ENCODE measurements at regions not wholly inside any gene's neighbourhood (a gene's known extent, or its start where the extent isn't known, plus 50 kb on each side); places are given as distances from the start of the nearest gene placed in this dataset.

DNA sequence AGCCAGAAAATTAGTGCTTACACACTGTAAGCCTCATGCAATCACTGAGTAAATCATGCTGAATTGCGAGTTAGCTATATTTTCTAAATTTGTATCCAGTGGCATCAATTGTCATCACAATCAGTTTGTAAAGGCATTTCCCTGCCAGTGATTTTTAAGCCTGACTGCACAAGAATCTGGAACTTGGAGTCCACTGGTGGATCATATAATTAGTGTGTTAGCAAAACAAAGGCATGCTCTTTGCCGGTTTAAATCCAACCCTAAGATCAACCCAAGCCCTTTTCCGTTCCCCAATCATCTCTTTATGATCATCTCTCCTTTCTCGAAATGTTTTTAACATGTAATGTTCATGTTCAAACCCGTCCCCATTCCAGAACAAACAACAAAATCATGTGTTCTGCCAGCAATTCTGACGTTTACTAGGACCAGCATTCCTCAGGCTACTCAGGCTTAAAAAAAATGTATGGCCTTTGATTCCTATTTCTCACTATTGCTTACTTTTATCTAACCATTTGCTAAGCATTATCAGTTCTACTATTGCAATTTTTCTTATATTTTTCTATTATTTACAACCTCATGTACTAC lies 649.2 kb downstream of the SORCS1 start:
- no TSS peak for BruUV-seq (replicated peaks)
- DNase-seq: no peak

More for the DNA sequence above, 649.2 kb downstream of the SORCS1 start:
- intact Hi-C loops (cut with micrococcal nuclease) (no loop called here), in situ Hi-C loops (cut with MboI; ENCODE audit: low sequenced_read_pairs) (no loop called here), dilution Hi-C loops (cut with HindIII; ENCODE audit: low sequenced_read_pairs, unreplicated experiment) (no loop called here)
- Histone ChIP-seq H2BK15ac (ENCODE audit: low read depth, low read length) (no peak overlapping the region), H3K4me3 (ENCODE audit: insufficient read depth, low read depth, low read length) (no peak overlapping the region), H3K27me3 (ENCODE audit: control insufficient read depth, insufficient read depth, low read length) (no peaks in the 10 kb centered on the region), H3K79me1 (ENCODE audit: low read depth in 1 of 2, low read length in 2 of 2) (no peaks in the 10 kb centered on the region), H3K9ac (ENCODE audit: low read depth, low read length) (no peak overlapping the region), H2BK20ac (ENCODE audit: low read depth, low read length) (no peak overlapping the region), H4K5ac (ENCODE audit: low read depth, low read length) (no peak overlapping the region), H2AK9ac (replicated peaks; ENCODE audit: low read depth, low read length, poor library complexity) (no peak overlapping the region), H3K4me2 (ENCODE audit: low read depth, low read length) (no peak overlapping the region), H2BK120ac (ENCODE audit: low read depth, low read length) (no peak overlapping the region), H3K4me1 (ENCODE audit: control insufficient read depth, insufficient read depth, low read length) (no peaks in the 10 kb centered on the region), H2AK5ac (ENCODE audit: low read depth, low read length) (no peak overlapping the region), H3K9me1 (ENCODE audit: insufficient read depth, low read length) (no peaks in the 10 kb centered on the region), H2AFZ (replicated peaks; ENCODE audit: low read length, poor library complexity) (no peak overlapping the region), H3K9me3 (ENCODE audit: control insufficient read depth, insufficient read depth, low read length) (no peaks in the 10 kb centered on the region; the same call in 1 of the 2 replicates), H2BK5ac (ENCODE audit: low read depth, low read length, poor library complexity, severe bottlenecking) (no peak overlapping the region), H3K18ac (ENCODE audit: low read depth, low read length) (no peak overlapping the region), H3K56ac (ENCODE audit: extremely low read depth, insufficient read depth, low read length) (no peak overlapping the region), H3K4ac (ENCODE audit: low read depth, low read length) (no peak overlapping the region), H4K8ac (ENCODE audit: low read depth in 2 of 2, low read length in 2 of 2) (no peak overlapping the region), H3K27ac (ENCODE audit: insufficient read depth, low read length) (no peak overlapping the region), H3K36me3 (ENCODE audit: control insufficient read depth, insufficient read depth, low read length) (no peaks in the 10 kb centered on the region), H4K20me1 (ENCODE audit: insufficient read depth, low read length) (no peaks in the 10 kb centered on the region), H3K14ac (replicated peaks; ENCODE audit: low read depth, low read length) (no peak overlapping the region), H4K91ac (ENCODE audit: insufficient read depth, low read depth, low read length) (no peak overlapping the region), H3K23ac (ENCODE audit: low read depth, low read length) (no peak overlapping the region)
- POLR2A ChIA-PET (ENCODE audit: unreplicated experiment): no interaction called here
- no peak for TF ChIP-seq RFX5 (IDR thresholded peaks at IDR 0.05; ENCODE audit: low read depth, low read length)
- no peak for TF ChIP-seq MAZ (IDR thresholded peaks at IDR 0.05; ENCODE audit: borderline replicate concordance, low read depth, low read length)
- TF ChIP-seq FOS (IDR thresholded peaks at IDR 0.05; ENCODE audit: low read depth, low read length): no peak
- TF ChIP-seq POLR2A (IDR thresholded peaks at IDR 0.05; ENCODE audit: low read depth, low read length): no peak
- TF ChIP-seq BHLHE40 (IDR thresholded peaks at IDR 0.05; ENCODE audit: low read depth, low read length): no peak
- TF ChIP-seq NFE2L2 (IDR thresholded peaks at IDR 0.05; ENCODE audit: low read depth, low read length): no peak
- TF ChIP-seq MXI1 (IDR thresholded peaks at IDR 0.05; ENCODE audit: borderline replicate concordance, low read depth, low read length): no peak
- no peak for TF ChIP-seq SMC3 (IDR thresholded peaks at IDR 0.05; ENCODE audit: low read depth, low read length)
- no peak for TF ChIP-seq CEBPB (IDR thresholded peaks at IDR 0.05; ENCODE audit: low read depth, low read length)
- no peak for TF ChIP-seq ELK1 (IDR thresholded peaks at IDR 0.05; ENCODE audit: borderline replicate concordance, low read depth, low read length)
- TF ChIP-seq, protein P1, sequence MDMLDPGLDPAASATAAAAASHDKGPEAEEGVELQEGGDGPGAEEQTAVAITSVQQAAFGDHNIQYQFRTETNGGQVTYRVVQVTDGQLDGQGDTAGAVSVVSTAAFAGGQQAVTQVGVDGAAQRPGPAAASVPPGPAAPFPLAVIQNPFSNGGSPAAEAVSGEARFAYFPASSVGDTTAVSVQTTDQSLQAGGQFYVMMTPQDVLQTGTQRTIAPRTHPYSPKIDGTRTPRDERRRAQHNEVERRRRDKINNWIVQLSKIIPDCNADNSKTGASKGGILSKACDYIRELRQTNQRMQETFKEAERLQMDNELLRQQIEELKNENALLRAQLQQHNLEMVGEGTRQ (IDR thresholded peaks at IDR 0.05; ENCODE audit: low read depth, low read length): no peak
- no peak for TF ChIP-seq CTCF (conservative IDR thresholded peaks at IDR 0.05; ENCODE audit: low read depth, low read length)
- TF ChIP-seq RAD21 (IDR thresholded peaks at IDR 0.05; ENCODE audit: low read length): no peak
- TF ChIP-seq MAFK (IDR thresholded peaks at IDR 0.05; ENCODE audit: low read depth, low read length): no peak
- no peak for TF ChIP-seq RCOR1 (IDR thresholded peaks at IDR 0.05; ENCODE audit: insufficient replicate concordance, low read length)
- no peak for TF ChIP-seq CHD1 (IDR thresholded peaks at IDR 0.05; ENCODE audit: low read depth, low read length)
- CTCF ChIA-PET: no interaction called here
- WGBS, 2 experiments (ENCODE audit: extremely low coverage in 2 of 2, insufficient read length in 1 of 2): 57% methylated on average over 2 of the region's 6 CpGs; no CpG with 5 or more reads in 1 of the 2 experiments
- no peak for ATAC-seq (ENCODE audit: low read depth)
